ENCODE measurements at regions not wholly inside any gene's neighbourhood (a gene's known extent, or its start where the extent isn't known, plus 50 kb on each side); places are given as distances from the start of the nearest gene placed in this dataset.
"Not testable (repeated sequence)": the region's sequence is repeated elsewhere in the genome, so short reads cannot be mapped to it uniquely, and the experiment has no call there.

- DNase-seq (ENCODE audit: low spot score), result no peak
These were observed 78.2 kb downstream of the HACD1 start for GRCh38 chr10:17538941-17539340.

- no peak for DNase-seq (ENCODE audit: low spot score)
These were observed 79.9 kb downstream of the HACD1 start for GRCh38 chr10:17537281-17537680.

- DNase-seq (ENCODE audit: low spot score), result no peak
These were observed 81.0 kb downstream of the HACD1 start for GRCh38 chr10:17536221-17536620.

GRCh38 chr10:17533731-17534130 lies 79.3 kb upstream of the ST8SIA6 start:
- DNase-seq (ENCODE audit: low spot score), result no peak

- DNase-seq (ENCODE audit: low spot score), result no peak
These were observed 74.0 kb upstream of the ST8SIA6 start for GRCh38 chr10:17528306-17528862.

- DNase-seq (ENCODE audit: low spot score), result no peak
These were observed 73.2 kb upstream of the ST8SIA6 start for GRCh38 chr10:17527514-17528146.

- DNase-seq (ENCODE audit: low spot score), result not testable (repeated sequence)
These were observed 72.2 kb upstream of the ST8SIA6 start for GRCh38 chr10:17526571-17526970.

GRCh38 chr10:17523917-17524316 lies 69.5 kb upstream of the ST8SIA6 start:
- no peak for DNase-seq (ENCODE audit: low spot score)

GRCh38 chr10:17523246-17523753 lies 68.9 kb upstream of the ST8SIA6 start:
- DNase-seq (ENCODE audit: low spot score), result no peak

GRCh38 chr10:17522269-17522668 lies 67.9 kb upstream of the ST8SIA6 start:
- DNase-seq (ENCODE audit: low spot score), result not testable (repeated sequence)

- DNase-seq (ENCODE audit: low spot score), result no peak
These were observed 65.1 kb upstream of the ST8SIA6 start for GRCh38 chr10:17519457-17519856.

- no peak for DNase-seq (ENCODE audit: low spot score)
These were observed 63.9 kb upstream of the ST8SIA6 start for GRCh38 chr10:17518338-17518737.

GRCh38 chr10:17516376-17516775 lies 62.0 kb upstream of the ST8SIA6 start:
- no peak for DNase-seq (ENCODE audit: low spot score)

- no peak for DNase-seq (ENCODE audit: low spot score)
These were observed 58.1 kb upstream of the ST8SIA6 start for GRCh38 chr10:17512341-17513001.

- no peak for DNase-seq (ENCODE audit: low spot score)
These were observed 56.0 kb upstream of the ST8SIA6 start for GRCh38 chr10:17510242-17510908.

GRCh38 chr10:17507538-17507937 lies 53.1 kb upstream of the ST8SIA6 start:
- DNase-seq (ENCODE audit: low spot score), result no peak

GRCh38 chr10:17506856-17507471 lies 52.6 kb upstream of the ST8SIA6 start:
- DNase-seq (ENCODE audit: low spot score), result peak; percentile 19

- peak; percentile 18 for DNase-seq (ENCODE audit: low spot score)
These were observed 52.0 kb upstream of the ST8SIA6 start for GRCh38 chr10:17506390-17506789.

GRCh38 chr10:17504547-17505245 lies 50.3 kb upstream of the ST8SIA6 start:
- no peak for DNase-seq (ENCODE audit: low spot score)

All from hematopoietic multipotent progenitor cell treated with erythropoietin and hydrocortisone succinate and interleukin-3 and kit ligand, for 17 days (in vitro differentiated cells).